Esophagus (tissue), 2 donors: ENCODE measurements at regions not wholly inside any gene's neighbourhood (a gene's known extent, or its start where the extent isn't known, plus 50 kb on each side); places are given as distances from the start of the nearest gene placed in this dataset.

Experiments used
- H3K27ac ChIP-seq, 2 donors: one replicate each; pipeline ENCODE4 v1.5.1; 2013; ENCODE audit warnings: low read depth in 2 of 2, mild to moderate bottlenecking in 2 of 2, inconsistent platforms in 1 of 2, low read length in 1 of 2, moderate library complexity in 1 of 2
- H3K27me3 ChIP-seq, 2 donors: one replicate each; pipeline ENCODE4 v1.6.1; 2013; ENCODE audit warnings: low read length in 2 of 2, control low read depth in 1 of 2, mild to moderate bottlenecking in 1 of 2; ENCODE audit not compliant: insufficient read depth in 2 of 2, control insufficient read depth in 1 of 2
- H3K36me3 ChIP-seq, 2 donors: one replicate each; pipeline ENCODE4 v1.6.1; 2013; ENCODE audit warnings: low read length in 1 of 2; ENCODE audit not compliant: control insufficient read depth in 2 of 2, insufficient read depth in 2 of 2
- H3K4me1 ChIP-seq, 2 donors: one replicate each; pipeline ENCODE4 v1.6.1; 2013; ENCODE audit warnings: low read length in 1 of 2; ENCODE audit not compliant: control insufficient read depth in 2 of 2, insufficient read depth in 2 of 2
- H3K4me3 ChIP-seq, 2 donors: one replicate each; pipeline ENCODE4 v1.5.1; 2013; ENCODE audit warnings: low read length in 2 of 2, mild to moderate bottlenecking in 2 of 2, low read depth in 1 of 2, moderate library complexity in 1 of 2
- H3K9me3 ChIP-seq, 2 donors: one replicate each; pipeline ENCODE4 v1.6.1; 2013; ENCODE audit warnings: mild to moderate bottlenecking in 2 of 2, low read depth in 1 of 2, low read length in 1 of 2, moderate library complexity in 1 of 2; ENCODE audit not compliant: control insufficient read depth in 2 of 2, insufficient read depth in 1 of 2
- WGBS, 2 donors: extraction: QIAGEN DNeasy Blood & Tissue Kit; methylation state at CpG; one replicate each; pipeline ENCODE4 v1.1.7; 2013; 5-methylcytosine and 5-hydroxymethylcytosine counted together
- donor health status: healthy with polysubstance abuse.
- donor health status: Bipolar disorder and iron deficiency.

DNA sequence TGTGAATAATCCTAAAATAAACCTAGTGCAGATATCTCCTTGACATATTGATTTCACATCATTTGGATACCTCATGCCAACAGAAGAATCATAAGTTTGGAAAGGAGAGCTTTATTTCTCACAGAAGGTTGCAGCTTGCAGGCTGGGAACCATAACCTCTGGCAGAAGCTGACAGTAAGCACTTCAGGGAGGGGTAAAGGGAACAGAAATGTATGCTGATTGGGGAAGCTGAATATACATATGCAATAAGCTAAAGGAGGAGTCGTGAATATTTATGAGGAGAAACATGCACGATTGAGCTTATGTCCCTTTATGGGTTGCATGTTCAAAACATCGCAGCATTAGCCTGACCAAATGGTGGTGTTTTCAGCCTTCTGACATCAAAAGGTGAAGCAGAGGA lies 814.5 kb downstream of the TBC1D22A start:
- 70 to 81% methylated on average over 3 of the region's 3 CpGs for WGBS, 2 donors
- H3K27ac ChIP-seq = no peak overlapping the region
- H3K36me3 ChIP-seq = no peaks in the 10 kb centered on the region
- peaks cover 0 to 3% of the 10 kb centered on the region in 2 donors for H3K27me3 ChIP-seq
- no peaks in the 10 kb centered on the region for H3K4me1 ChIP-seq
- no peak overlapping the region for H3K4me3 ChIP-seq
- H3K9me3 ChIP-seq = peaks cover 0 to 4% of the 10 kb centered on the region in 2 donors

DNA sequence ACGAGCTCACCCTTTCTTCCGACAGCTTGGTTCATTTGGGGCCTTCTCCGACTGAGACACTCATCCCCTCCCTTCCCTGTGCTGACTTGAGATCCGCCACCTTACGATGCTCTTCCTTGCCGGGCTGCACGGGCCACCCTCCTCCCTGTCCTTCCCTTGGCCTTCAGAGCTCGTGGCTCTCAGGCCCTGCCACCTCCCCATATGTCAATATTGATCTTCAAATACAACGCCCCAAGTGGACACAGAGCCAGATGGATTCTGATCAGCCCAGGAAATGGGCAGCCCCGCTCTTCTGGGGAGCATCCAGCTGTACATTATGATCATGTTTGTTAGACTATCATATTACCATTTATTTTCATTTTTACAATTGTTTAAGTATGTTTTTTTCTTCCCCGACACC lies 812.8 kb downstream of the TBC1D22A start:
- Histone ChIP-seq H3K36me3 (no peaks in the 10 kb centered on the region), H3K9me3 (peaks cover 0 to 4% of the 10 kb centered on the region in 2 donors), H3K27me3 (peaks cover 0 to 3% of the 10 kb centered on the region in 2 donors), H3K4me3 (no peak overlapping the region), H3K4me1 (no peaks in the 10 kb centered on the region), H3K27ac (no peak overlapping the region)
- WGBS, 2 donors = 71 to 76% methylated on average over 11 of the region's 11 CpGs

DNA sequence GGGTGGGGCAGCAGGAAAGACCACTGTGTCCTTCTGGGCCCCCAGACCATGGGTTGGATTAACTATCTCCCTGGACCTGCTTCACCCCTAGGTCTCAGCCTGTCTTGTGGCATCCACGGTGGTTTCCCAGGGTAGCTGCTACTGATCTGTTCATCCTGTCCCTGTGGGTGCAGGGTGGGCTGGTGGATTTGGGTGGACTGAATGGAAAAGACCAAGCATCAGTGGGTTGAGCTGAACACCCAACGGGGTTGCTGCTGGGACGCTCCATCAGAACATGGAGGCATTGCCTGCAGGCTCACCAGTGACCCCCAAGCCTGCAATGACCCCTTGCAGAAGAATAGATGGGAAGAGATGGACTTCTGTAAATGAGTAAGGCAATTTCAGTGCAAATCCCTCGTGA lies 812.1 kb downstream of the TBC1D22A start:
- Histone ChIP-seq H3K4me3 (no peak overlapping the region), H3K27me3 (peaks cover 0 to 1% of the 10 kb centered on the region in 2 donors), H3K4me1 (no peaks in the 10 kb centered on the region), H3K9me3 (peaks cover 0 to 4% of the 10 kb centered on the region in 2 donors), H3K27ac (no peak overlapping the region), H3K36me3 (no peaks in the 10 kb centered on the region)
- 80 to 89% methylated on average over 4 of the region's 4 CpGs for WGBS, 2 donors

DNA sequence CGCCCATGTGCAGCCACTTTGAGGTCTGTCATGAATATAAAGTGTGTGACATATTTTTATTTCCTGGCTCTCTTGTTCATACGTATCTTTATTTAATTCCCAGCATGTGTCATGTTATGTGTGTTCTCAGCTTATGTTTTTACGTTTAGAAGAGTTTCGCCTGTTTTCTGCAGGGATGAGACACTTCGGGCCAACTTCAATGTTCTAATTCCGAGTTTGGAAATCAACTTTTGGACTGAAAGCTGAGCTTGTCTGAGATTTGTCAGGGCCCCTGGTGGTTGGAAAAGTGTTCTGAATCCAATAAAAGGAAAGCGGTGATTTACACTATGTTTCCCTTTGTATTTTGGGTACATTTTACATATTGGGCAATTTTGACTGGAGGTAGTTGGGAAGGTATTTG lies 810.7 kb downstream of the TBC1D22A start:
- peaks cover 0 to 4% of the 10 kb centered on the region in 2 donors for H3K9me3 ChIP-seq
- H3K27me3 ChIP-seq = no peaks in the 10 kb centered on the region
- WGBS, 2 donors = 75 to 76% methylated on average over 7 of the region's 7 CpGs
- H3K4me1 ChIP-seq = no peaks in the 10 kb centered on the region
- H3K27ac ChIP-seq = no peak overlapping the region
- H3K4me3 ChIP-seq = no peak overlapping the region
- no peaks in the 10 kb centered on the region for H3K36me3 ChIP-seq

DNA sequence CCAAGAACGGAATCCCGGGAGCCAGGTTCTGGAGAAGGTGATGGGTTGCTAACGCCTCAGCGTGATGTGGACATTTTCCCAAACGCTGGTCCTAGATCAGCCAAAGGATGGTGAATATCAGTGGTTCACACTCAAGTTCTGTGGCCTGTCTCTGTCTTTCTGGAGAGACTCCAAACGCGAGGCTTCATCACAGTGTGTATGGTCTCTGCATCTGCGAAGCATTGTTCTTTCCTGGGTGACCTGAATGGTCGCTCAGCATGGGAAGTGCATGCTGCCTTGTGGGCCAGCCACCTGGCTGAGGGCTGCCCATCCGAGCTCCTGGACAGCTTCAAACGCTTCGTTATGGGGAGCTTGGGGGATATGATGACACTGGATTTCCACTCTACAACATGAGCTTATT lies 810.0 kb downstream of the TBC1D22A start:
- 86 to 90% methylated on average over 12 of the region's 12 CpGs for WGBS, 2 donors
- Histone ChIP-seq H3K27ac (no peak overlapping the region), H3K27me3 (no peaks in the 10 kb centered on the region), H3K4me3 (no peak overlapping the region), H3K36me3 (no peaks in the 10 kb centered on the region), H3K9me3 (peaks cover 0 to 4% of the 10 kb centered on the region in 2 donors), H3K4me1 (no peaks in the 10 kb centered on the region)

DNA sequence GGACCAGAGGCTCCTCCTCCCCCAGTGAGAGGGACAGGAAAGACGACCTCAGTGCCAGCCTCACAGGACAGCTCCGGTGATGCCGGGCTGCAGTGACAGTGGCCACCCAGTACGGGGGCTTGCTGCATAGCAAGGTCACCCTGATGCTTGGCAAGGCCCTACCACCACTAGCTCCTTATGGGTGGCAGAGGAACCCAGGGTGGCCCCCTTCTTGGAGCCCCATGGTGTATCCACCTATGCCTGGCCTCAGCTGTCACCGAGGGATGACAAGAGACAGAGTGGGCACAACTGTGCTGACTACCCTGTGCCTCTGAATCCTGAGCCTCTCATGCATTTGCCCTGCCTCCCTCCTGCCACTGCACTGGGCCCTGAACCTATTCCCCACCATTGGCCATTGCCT lies 809.2 kb downstream of the TBC1D22A start:
- 85% methylated on average over 5 of the region's 5 CpGs for WGBS, 2 donors
- Histone ChIP-seq H3K27me3 (no peaks in the 10 kb centered on the region), H3K4me3 (no peak overlapping the region), H3K4me1 (no peaks in the 10 kb centered on the region), H3K27ac (no peak overlapping the region), H3K9me3 (peaks cover 0 to 4% of the 10 kb centered on the region in 2 donors), H3K36me3 (no peaks in the 10 kb centered on the region)

DNA sequence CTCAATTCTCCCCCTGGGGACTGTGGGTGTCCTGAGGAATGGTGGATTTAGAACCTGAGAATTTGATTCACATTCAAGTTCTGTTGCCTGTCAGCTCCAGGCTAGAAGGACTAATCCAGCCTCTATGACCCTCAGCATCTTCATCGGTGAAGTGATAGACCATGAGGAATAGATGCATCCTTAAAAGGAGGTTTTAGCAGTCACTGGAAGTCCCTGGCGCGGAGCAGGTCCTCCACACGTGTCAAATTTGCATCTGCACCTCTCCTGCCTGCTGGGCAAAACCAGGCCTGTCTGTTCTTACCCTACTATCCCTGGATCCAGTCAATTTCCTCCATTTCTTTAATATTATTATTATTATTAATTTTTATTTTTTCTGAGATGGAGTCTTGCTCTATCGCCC lies 808.4 kb downstream of the TBC1D22A start:
- no peaks in the 10 kb centered on the region for H3K36me3 ChIP-seq
- H3K9me3 ChIP-seq = peaks cover 0 to 4% of the 10 kb centered on the region in 2 donors
- H3K27me3 ChIP-seq = no peaks in the 10 kb centered on the region
- H3K4me1 ChIP-seq = no peaks in the 10 kb centered on the region
- 88 to 91% methylated on average over 5 of the region's 5 CpGs for WGBS, 2 donors
- no peak overlapping the region for H3K27ac ChIP-seq
- H3K4me3 ChIP-seq = no peak overlapping the region

DNA sequence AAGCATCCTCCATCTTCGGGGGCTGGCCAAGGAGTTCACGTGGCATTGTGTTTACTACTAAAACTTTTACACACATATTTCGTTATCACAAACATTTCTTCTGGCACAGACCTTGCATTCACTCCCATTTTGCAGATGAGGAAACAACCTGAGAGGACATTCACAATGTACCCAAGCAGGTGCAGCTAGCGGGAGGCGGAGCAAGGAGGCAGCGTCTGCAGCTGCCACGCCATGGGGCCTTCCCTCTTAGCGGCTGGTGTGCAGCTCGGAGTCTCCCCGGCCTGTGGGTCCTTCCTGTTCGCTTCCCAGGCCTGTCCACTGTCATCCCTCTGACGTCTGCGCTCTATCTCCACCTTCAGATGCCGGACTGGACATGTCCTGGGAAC lies 807.8 kb downstream of the TBC1D22A start:
- H3K27ac ChIP-seq = no peak overlapping the region
- no peaks in the 10 kb centered on the region for H3K27me3 ChIP-seq
- 84 to 88% methylated on average over 14 of the region's 14 CpGs for WGBS, 2 donors
- H3K9me3 ChIP-seq = peaks cover 2 to 4% of the 10 kb centered on the region in 2 donors
- H3K4me1 ChIP-seq = no peaks in the 10 kb centered on the region
- H3K36me3 ChIP-seq = no peaks in the 10 kb centered on the region
- H3K4me3 ChIP-seq = no peak overlapping the region

DNA sequence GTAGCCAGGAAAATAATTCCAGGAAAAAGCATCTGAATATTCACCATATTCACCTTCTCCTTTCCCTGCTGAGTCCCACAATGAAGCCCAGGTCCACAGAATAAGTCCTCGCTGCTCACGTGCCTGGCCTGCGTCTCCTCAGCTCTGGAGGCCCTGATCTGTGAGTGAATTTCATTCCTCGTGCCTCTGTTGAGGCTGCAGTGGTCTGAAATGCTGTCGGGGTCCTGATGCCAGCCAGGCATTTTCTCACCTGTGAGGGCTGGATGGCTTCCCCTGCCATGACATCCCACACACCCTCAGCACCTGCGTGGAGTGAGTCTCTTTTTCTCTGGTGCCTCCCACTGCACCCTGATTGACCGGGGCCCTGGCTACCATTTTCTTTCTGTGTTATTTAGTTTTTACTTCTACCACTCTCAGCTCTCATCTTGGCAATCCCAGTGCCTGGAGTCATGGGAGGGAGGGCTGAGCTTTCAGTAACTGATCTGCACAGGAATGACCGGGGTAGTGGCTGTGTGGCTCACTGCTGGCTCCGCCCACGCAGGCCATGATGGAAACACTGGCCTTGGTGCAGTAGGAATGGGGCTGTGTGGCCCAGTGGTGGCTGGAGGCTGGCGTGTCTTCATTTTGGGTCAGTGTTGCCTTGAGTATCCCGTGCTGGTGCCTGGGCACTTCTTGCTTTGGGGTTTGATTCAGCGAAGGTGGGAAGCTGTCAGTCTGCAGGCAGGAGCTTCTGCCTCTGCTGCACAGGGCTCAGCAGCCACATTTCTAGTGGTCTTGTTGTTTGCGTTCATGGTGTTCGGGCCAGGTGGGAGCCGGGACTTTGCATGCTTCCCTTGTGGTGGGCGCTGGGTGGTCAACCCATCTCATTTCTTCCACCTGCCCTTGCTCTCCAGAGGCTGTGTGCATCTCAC lies 807.2 kb downstream of the TBC1D22A start:
- H3K9me3 ChIP-seq = peaks cover 2 to 3% of the 10 kb centered on the region in 2 donors
- 86 to 87% methylated on average over 17 of the region's 17 CpGs for WGBS, 2 donors
- no peak overlapping the region for H3K4me3 ChIP-seq
- no peaks in the 10 kb centered on the region for H3K4me1 ChIP-seq
- H3K27me3 ChIP-seq = no peaks in the 10 kb centered on the region
- H3K27ac ChIP-seq = no peak overlapping the region
- H3K36me3 ChIP-seq = no peaks in the 10 kb centered on the region

DNA sequence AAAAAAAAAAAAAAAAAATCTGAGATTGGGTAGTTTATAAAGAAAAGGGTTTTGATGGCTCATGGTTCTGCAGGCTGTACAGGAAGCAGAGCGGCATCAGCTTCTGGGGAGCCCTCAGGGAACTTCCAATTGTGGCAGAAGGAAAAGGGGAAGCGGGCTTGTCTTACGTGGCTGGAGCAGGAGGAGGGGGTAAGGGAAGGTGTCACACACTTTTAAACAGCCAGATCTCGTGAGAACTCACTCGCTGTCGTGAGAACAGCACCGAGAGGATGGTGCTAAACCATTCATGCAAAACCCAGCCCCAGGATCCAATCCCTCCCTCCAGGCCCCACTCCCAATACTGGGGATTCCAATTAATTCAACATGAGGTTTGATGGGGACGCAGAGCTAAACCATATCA lies 806.2 kb downstream of the TBC1D22A start:
- H3K36me3 ChIP-seq = no peaks in the 10 kb centered on the region
- WGBS, 2 donors = 85 to 88% methylated on average over 8 of the region's 8 CpGs
- H3K27ac ChIP-seq = no peak overlapping the region
- peaks cover 0 to 2% of the 10 kb centered on the region in 2 donors for H3K9me3 ChIP-seq
- H3K27me3 ChIP-seq = no peaks in the 10 kb centered on the region
- no peaks in the 10 kb centered on the region for H3K4me1 ChIP-seq
- no peak overlapping the region for H3K4me3 ChIP-seq
